BJ (cell line): ENCODE measurements at regions not wholly inside any gene's neighbourhood (a gene's known extent, or its start where the extent isn't known, plus 50 kb on each side); places are given as distances from the start of the nearest gene placed in this dataset.

Experiments used
- CTCF ChIA-PET: fragments of 350-600 bp; formaldehyde crosslinking; extraction: SDS; loops from one replicate; lab custom pipeline; 2021; ENCODE audit warnings: antibody characterized with exemption, inconsistent platforms; lab: Yijun Ruan, JAX
- POLR2A ChIA-PET: fragments of 300-600 bp; sonication (Branson Sonifier 250); formaldehyde crosslinking; extraction: SDS; loops from one replicate; lab custom pipeline; 2021; ENCODE audit warnings: antibody characterized with exemption; lab: Charles Lee
- DNase-seq: peaks from one replicate; pipeline ENCODE4 v3.0.0-alpha.2; 2011; ENCODE audit warnings: low read depth
- H3K27me3 ChIP-seq: 2 replicates; pipeline ENCODE4 v1.6.0; 2011; ENCODE audit warnings: low read length; ENCODE audit not compliant: control insufficient read depth, insufficient read depth
- H3K36me3 ChIP-seq: 2 replicates; pipeline ENCODE4 v1.5.1; 2011; ENCODE audit warnings: low read length; ENCODE audit not compliant: control insufficient read depth, insufficient read depth
- H3K4me3 ChIP-seq: 2 replicates; pipeline ENCODE4 v1.5.1; 2011; ENCODE audit warnings: low read depth, mild to moderate bottlenecking, control low read depth, low read length
- TF ChIP-seq, protein P1 (sequence below): IDR thresholded peaks from 2 replicates; pipeline ENCODE4 v1.5.1; 2011; ENCODE audit warnings: low read depth, mild to moderate bottlenecking, control low read depth, inconsistent platforms, low read length, moderate library complexity; ENCODE audit not compliant: insufficient read depth

- Histone ChIP-seq H3K27me3 (no peaks in the 10 kb centered on the region), H3K4me3 (no peak overlapping the region), H3K36me3 (no peaks in the 10 kb centered on the region)
- ChIA-PET CTCF (no interaction called here), POLR2A (no interaction called here)
- DNase-seq: no peak
- TF ChIP-seq, protein P1, sequence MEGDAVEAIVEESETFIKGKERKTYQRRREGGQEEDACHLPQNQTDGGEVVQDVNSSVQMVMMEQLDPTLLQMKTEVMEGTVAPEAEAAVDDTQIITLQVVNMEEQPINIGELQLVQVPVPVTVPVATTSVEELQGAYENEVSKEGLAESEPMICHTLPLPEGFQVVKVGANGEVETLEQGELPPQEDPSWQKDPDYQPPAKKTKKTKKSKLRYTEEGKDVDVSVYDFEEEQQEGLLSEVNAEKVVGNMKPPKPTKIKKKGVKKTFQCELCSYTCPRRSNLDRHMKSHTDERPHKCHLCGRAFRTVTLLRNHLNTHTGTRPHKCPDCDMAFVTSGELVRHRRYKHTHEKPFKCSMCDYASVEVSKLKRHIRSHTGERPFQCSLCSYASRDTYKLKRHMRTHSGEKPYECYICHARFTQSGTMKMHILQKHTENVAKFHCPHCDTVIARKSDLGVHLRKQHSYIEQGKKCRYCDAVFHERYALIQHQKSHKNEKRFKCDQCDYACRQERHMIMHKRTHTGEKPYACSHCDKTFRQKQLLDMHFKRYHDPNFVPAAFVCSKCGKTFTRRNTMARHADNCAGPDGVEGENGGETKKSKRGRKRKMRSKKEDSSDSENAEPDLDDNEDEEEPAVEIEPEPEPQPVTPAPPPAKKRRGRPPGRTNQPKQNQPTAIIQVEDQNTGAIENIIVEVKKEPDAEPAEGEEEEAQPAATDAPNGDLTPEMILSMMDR: no peak
Observed at GRCh38 chr18:37684590-37684989, 119.0 kb upstream of the CELF4 start.

DNA sequence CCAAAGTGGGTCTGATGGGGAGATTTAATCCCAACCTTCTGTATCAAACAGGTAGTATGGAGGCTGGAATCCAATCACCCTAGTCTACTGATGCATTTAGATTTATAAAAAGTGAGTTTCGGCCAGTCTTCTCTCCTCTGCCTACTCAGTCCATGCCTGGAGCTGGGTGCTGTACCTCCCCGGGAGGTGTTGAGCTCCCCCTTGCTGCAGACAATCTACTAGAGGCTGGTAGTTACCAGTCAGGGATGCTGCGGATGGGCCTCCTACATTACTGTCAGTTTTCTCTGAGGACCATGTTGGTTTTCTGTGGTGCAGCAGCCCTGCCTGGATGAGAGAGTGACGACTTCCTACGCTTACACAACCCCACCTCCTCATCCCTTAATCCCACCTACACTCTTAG, 118.6 kb upstream of the CELF4 start:
- Histone ChIP-seq H3K4me3 (no peak overlapping the region), H3K27me3 (no peaks in the 10 kb centered on the region), H3K36me3 (no peaks in the 10 kb centered on the region)
- ChIA-PET POLR2A (no interaction called here), CTCF (no interaction called here)
- TF ChIP-seq, protein P1: no peak
- no peak for DNase-seq

- POLR2A ChIA-PET: no interaction called here
- Histone ChIP-seq H3K4me3 (no peak overlapping the region), H3K36me3 (no peaks in the 10 kb centered on the region), H3K27me3 (no peaks in the 10 kb centered on the region)
- CTCF ChIA-PET: no interaction called here
- TF ChIP-seq, protein P1: no peak
- no peak for DNase-seq
Observed at GRCh38 chr18:37680911-37681310, 115.3 kb upstream of the CELF4 start.

DNA sequence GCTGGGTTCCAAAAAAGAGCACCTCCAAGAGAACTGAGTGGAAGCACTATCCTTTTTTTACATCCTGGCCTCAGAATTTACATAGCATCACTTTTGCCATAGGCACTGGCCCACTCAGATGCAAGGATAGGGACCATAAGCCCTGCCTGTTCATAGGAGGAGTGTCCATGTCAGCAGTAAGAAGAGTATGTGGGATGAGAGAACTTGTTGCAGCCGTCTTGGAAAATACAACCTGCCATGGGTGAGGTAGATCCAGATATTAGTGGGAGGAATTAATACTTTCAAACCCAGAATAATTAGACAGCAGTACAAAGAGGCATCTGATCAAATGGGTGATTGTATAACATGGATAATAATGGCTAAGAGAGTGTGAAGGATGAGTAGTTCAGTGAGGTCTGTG, 110.7 kb upstream of the CELF4 start:
- Histone ChIP-seq H3K4me3 (no peak overlapping the region), H3K27me3 (no peaks in the 10 kb centered on the region), H3K36me3 (no peaks in the 10 kb centered on the region)
- POLR2A ChIA-PET: no interaction called here
- CTCF ChIA-PET: no interaction called here
- TF ChIP-seq, protein P1: no peak
- DNase-seq: no peak

- POLR2A ChIA-PET: no interaction called here
Observed at GRCh38 chr18:37675699-37676098, 110.1 kb upstream of the CELF4 start.

More at GRCh38 chr18:37675699-37676098, 110.1 kb upstream of the CELF4 start:
- H3K36me3 ChIP-seq: no peaks in the 10 kb centered on the region
- DNase-seq: no peak
- CTCF ChIA-PET: no interaction called here
- TF ChIP-seq, protein P1: no peak
- H3K4me3 ChIP-seq: no peak overlapping the region
- H3K27me3 ChIP-seq: no peaks in the 10 kb centered on the region
